HG02943 (cell line): ENCODE measurements at regions not wholly inside any gene's neighbourhood (a gene's known extent, or its start where the extent isn't known, plus 50 kb on each side); places are given as distances from the start of the nearest gene placed in this dataset.

Experiments
- ATAC-seq: cut with Tn5 transposase; IDR thresholded peaks from one replicate; pipeline ENCODE4 v1.9.1; 2021; ENCODE audit warnings: mild to moderate bottlenecking, low read depth, moderate library complexity; ENCODE audit not compliant: unreplicated experiment

DNA sequence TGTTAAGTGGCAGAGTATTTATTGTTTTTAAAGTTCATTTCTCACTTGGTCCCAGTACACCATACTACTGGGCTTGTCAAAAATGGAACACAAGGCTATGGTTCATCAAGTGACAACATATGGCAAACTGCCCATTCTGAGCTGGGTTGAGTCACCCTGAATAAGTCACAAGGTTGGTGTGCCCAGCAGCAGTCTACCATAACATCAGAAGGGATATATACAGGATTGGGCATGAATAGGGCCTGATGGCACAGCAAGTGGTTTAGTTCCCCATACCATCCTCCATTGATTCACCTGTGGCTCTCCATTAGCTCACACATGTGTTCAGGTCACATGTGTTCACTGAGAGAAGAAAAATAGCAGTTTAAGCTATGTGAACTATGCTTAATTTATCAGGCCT is 249.8 kb upstream of the PRDM9 start:
- no peak for ATAC-seq

DNA sequence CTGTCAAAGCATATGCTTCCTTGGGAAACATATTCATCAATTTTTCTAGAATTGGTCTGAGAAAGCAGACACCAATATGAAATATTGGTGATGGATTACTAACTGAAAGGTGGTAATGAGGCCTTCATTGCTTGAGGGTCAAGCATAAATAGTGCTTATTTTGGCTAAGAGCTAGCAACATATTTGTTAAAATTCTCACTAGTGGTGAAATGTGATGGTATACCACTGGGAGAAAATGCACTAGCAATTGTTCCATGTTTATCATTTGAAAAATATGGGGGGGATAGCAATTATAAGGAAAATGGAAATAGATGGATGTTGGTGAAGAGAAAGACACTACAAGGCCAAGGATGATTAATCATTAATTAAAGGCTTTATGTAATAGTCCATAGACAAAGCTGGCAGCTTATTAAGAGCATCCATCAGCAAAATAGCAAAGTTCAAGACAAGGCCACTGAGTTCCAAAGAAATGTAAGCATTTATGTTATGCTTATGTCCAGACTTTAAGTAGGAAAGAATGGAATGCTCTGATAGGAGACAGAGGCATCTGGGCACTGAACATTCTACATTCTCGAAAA is 253.7 kb upstream of the PRDM9 start:
- ATAC-seq, result no peak

DNA sequence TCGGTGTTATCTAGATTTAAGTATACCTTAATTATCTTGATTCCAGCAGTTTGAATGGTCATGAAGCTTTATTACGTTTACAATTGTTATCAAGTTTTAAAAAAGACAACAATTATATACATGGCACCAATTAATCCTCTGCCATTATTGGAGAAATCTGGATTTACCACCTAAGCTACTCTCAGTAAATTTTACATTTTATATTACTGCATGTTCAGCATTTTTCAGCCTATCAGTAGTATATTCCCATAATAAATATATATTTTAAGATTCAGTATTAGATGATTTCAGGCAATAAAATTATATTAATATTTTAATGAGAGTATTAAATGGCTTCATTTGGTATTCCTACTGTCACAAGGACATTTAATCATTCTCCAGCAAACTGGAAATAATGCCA is 264.5 kb upstream of the PRDM9 start:
- no peak for ATAC-seq

DNA sequence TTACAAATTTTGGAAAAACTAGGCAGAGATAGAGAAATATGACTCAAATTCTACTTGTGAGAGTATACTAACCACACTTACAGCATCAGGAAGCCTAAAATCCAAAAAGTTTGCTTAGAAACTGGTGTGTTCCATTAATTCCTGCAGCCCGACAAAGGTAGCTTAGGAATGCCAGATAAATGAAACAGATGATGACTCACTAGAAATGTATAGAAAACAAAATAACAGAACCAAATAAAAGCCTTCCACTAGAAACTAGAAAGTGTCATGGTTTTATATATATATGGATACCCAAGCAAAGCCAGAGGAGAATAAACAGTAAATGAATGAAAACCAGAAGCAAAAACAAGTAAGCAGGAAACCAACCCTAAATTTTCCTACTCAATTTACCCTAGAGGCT is 272.2 kb upstream of the PRDM9 start:
- ATAC-seq, result no peak

DNA sequence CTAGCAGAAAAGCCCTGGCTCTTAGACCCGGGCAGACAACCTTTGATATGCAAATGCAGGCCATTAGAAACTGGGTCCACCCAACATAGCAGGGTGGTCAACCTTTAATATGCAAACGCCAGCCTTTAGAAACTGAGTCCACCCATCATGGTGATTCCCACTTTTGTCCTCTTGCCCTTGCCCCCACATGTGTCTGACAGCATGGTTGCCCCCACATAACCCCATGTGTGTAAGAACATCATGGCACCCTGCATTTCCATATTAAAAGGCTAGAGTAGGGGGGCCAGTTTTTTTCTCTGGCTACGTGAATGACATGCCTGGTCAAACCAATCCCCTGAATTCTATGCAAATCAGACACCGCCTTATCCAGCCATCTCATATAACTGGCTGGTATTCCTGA is 273.2 kb upstream of the PRDM9 start:
- ATAC-seq, result no peak

DNA sequence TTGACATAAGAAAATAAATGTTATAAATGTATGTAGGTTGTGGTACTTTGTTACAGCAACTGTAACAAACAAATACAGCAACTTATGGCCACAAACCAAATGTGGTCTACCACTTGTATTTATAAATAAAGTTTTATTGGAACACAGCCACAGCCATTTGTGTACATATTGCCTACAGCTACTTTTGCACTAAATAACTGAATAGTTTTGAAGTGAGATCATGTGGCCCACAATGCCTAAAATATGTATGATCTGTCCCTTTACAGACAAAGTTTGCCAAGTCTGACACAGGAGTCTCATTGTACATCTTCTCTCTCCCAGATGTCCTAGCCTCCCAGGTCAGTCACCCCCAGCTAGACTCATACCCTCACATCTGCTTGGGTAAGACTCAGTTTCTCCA is 283.6 kb upstream of the PRDM9 start:
- no peak for ATAC-seq

DNA sequence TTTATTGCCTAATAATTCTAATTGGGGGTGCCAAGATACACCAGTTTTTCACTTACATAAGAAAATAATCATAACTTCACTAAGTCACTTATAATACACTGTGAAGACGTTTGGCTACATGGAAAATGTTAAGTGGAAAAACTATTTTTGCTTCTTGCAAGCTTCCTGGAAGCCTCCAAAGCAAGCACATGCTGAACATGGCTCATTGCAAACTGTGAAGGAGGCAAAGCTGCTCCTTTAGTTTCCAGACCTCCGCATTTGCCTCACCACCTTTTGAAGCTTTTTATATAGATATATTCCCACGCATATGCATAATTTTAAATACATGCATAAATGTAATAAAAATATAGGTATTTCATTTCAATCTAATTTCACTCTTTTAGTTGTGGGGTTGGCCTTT is 285.6 kb upstream of the PRDM9 start:
- no peak for ATAC-seq

DNA sequence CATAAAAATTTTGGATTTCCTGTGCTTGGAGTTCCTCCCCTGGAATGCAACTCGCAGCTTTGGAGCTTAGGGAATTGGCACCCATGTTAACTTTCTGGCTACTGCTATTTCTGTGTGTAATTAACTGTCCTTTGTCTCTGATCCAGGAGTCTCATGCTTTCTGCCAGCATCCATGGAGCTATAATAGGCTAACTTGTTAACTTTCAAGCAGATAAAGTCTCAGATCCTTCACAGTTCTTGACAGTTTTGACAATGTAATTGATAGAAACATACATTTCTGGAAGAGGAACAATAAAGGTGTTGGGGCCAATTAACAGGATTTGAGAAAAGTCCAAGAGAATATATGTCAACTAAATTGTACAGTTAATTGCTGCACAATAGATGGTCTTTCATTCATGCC is 290.2 kb upstream of the PRDM9 start:
- ATAC-seq, result no peak

DNA sequence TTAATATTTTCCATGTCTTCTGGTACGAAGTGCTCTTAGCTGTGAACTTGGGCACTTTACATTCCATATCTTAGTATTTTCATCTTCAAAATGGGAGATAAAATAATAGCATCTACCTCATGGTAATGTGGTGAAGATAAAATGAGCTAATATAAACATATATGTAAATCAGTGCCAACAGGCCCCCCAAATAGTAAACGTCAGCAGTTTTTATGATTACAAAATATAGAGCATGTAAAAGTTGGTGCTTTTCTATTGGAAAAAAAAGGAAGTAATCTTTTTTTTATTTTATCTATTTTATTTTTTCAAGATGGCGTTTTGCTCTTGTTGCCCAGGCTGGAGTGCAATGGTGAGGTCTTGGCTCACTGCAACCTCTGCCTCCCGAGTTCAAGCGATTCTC is 291.1 kb upstream of the PRDM9 start:
- ATAC-seq, result no peak

DNA sequence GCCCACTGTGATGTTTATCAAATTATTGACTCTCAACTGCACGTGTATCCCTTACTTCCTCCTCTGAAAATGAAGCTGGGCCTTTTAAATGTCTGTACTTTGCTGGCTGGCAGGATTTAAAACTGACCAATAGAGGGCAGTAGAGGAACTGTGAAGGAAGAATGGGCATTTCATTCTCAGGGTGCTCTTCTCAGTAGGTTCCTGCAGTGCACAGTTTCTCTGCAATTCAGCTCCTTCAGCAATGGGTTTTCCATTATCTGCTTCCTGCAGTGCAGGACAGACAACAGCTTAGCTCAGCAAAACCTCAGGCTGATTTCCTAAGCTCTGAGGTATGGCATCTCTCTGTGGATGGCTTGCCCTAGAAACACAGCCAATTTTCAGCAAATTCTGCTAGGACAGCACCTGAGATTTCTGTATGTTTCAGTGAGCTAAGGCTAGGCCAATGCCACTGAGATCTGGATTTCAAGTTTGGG is 298.4 kb upstream of the PRDM9 start:
- no peak for ATAC-seq

DNA sequence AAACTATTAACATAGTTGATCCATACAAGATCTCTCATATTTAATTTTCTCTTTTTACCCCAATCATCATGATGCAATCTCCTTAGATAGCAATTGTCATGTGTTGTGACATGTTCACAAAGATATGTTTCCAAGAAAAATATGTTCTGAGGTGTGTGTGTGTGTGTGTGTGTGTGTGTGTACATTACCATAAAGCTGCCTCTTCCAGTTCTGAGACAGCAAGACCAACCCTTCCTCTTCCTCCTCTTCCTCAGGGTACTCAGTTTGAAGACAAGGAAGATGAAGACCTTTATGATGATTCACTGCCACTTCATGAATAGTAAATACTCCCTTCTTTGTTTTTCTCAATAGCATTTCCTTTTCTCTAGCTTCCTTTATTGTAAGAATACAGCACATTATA is 303.3 kb upstream of the PRDM9 start:
- ATAC-seq, result no peak

DNA sequence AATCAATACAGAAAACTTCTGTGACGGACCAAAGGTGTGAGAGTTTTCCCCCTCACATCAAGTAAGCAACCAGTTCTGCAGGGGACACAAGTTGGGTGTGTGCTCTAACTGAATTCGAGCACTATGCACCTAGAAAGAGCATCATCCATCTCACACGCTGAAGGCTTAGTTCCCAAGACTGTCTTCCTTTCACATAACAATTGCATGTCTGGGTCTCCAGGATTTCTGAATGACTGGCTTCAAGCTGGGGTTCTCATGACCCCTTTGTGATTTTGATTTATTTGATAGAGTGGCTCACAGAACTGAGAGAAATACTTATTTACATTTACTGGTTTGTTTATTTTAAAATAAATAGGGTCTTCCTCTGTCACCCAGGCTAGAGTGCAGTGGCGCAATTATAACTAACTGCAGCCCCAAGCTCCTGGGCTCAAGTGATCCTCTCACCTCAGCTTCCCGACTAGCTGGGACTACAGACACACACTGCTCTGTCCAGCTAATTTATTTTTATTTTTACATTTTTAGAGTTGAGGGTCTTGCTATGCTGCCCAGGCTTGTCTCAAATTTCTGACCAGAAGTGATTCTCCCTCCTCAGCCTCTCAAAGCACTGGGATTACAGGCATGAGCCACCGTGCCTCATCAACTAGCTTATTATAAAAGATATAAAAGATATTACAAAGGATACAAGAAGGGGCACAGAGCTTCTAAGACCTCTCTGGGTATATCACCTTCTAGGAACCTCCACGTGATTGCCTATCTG is 316.7 kb upstream of the CDH12 start:
- no peak for ATAC-seq

DNA sequence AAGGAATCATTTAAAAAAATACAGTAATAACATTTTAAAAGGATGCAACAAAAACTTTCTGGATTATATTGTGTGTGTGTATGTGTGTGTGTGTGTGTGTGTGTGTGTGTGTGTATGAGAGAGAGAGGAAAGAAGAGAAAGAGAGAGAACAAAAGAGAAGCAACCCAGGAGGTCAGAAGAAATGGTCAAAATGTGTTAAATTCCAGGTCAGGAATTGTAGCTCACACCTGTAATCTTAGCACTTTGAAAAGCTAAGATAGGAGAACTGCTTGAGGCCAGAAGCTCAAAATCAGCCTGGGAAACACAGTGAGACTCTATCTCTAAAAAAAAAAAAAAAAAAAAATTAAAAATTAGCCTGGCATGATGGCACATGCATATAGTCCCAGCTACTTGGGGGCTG is 311.8 kb upstream of the CDH12 start:
- ATAC-seq, result no peak

DNA sequence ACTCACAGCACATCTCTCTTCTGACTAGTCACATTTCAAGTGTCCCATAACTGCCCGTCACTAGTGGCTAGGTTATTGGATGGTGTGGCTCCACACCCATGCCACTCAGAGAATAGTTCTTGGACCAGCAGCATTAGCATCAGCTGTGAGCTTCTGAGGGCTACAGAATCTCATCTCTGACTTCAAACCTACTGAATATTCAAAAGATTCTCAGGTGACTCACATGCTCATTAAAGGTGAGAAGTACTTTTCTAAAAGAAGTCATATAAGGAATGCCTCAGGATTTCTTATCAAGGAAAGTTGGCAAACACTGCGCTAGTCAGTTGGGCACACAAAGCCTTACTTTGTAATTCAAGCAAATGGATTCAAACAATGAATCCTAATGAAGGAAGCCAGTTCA is 305.0 kb upstream of the CDH12 start:
- no peak for ATAC-seq

DNA sequence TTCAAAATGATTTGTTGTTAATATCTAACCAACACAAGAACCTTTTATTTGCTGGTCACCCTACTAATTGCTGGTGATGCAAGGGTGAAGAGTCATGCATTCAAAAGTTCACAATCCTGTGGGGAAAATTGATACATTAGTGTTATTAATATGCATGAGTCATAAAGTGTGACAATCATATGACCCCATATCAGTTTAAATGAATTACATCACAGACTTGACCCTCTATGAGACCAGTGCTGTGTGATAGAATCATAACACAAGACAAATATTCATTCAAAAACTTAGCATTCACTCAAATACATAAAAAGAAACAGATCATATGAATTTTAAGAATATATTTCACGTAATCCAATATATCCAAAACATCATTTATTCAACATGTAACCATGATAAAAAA is 304.6 kb upstream of the CDH12 start:
- no peak for ATAC-seq

DNA sequence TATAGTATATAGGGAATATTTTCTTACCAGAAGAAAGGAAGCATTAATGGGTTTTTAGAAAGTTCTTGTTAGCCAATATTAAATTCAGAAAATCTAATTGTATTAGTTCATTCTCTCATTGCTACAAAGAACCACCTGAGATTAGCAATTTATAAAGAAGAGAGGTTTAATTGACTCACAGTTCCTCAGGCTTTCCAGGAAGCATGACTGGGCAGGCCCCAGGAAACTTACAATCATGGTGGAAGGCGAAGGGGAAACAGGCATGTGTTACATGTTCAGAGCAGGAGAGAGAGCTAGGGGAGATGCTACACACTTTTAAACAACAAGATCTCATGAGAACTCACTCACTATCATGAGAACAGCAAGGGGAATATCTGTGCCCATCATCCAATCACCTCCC is 304.0 kb upstream of the CDH12 start:
- ATAC-seq, result no peak

DNA sequence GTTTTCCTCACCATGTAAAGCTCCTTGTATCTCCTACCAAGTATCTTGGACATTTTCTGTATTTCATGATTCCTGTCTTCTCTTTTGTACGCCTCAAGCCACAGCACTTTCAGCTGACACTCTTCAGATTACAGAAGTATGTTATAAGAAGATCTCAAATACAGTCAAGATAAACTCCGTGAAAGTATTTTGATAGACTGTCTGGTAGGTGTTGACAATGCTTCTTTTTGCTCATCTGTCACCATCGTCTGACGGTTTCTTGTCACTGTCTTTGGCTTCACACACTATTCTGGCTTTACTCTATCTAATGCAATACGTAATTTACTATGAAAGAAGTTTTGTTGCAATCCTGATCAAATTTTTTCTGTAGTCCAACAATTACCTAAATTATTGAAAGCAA is 294.5 kb upstream of the CDH12 start:
- ATAC-seq, result no peak

DNA sequence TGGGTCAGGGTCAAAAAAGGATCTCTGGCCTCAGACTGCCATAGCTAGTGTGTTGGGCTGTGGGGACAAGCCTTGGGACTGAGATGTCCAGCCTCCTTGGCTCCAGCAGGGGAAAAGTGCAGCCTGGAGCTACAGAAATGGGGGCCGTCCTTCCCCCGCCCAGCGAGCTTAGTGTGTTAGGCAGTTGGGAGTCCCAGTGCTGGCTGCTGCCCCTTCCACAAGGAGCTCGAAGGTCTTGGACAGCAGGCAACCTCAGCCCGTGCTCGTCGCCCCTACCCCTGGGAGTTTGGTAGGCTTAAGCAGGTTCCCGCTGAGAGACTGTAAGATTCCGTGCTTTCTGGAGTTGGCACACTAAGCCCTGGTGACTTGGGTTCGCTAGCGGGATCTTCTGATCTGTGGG is 293.0 kb upstream of the CDH12 start:
- no peak for ATAC-seq

DNA sequence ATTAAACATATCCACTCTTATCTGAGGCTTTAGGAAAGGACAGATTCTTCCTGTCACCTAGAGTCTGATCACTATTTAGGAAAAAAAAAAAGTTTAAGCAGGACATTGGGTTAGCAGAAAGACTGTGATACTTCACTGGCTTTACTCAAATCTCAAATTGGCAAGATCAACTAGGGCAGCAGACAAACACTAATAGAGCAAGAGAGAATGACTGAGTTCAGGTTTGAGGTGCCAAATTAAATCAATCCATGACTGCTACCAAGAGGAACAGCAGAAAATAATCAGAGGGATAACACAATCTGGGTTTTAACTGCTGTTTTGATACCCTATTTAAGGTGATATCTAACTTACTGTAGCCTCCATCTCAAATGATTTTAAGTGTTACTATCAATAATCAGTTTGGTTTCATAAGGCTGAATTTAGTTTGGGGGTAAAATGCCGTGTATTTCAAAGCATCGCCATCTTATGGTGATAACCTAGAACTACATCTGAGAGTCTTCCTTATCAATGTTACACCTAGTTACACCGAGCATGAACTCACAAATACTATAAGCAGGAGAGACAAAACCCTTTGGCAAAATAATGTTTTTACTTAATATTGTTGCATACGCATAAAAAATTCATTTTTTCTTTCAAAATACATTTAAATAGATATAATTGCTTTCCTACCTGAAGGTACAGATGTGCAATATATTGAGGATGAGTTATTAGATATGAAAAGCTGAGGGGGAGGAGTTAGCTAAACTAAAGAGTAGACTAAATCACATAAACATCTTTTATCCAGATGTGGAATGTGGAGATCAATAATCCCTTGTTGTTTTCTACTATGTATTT is 286.4 kb upstream of the CDH12 start:
- ATAC-seq, result no peak

DNA sequence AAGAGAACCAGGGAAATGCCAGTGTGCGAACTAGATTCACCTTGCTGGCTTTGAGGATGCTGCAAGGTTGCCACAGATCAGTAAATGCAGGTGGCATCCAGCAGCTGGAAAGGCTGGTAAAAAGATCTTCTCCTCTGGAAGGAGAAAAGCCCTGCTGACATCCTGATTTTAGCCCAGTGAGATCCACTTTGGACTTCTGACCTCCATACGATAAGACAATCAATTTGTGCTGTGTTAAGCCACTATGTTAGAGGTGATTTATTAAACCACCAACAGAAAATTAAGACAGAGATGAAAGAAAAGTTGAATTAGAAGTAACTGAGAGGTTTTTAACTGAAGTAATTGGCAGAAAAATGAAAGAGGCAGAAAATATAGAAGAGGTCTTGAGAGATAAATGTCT is 283.8 kb upstream of the CDH12 start:
- ATAC-seq, result no peak

DNA sequence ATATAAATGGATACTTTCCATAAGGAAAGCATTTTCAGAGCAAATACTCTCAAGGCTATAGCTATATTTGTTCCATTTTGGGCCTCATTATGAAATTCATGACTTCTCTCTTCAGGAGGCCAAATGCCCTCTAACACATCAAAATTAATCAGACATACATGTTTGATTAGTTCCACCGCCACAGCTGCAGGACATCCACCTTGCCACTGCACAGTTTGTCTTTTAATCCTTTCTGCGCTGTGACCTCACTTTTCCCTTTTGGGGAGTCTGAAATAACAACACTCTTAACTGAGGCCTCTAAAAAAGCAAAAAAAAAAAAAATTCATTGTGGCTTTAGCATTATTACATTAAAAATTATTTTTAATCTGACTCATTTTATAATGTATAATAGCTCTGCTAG is 279.1 kb upstream of the CDH12 start:
- ATAC-seq, result no peak

DNA sequence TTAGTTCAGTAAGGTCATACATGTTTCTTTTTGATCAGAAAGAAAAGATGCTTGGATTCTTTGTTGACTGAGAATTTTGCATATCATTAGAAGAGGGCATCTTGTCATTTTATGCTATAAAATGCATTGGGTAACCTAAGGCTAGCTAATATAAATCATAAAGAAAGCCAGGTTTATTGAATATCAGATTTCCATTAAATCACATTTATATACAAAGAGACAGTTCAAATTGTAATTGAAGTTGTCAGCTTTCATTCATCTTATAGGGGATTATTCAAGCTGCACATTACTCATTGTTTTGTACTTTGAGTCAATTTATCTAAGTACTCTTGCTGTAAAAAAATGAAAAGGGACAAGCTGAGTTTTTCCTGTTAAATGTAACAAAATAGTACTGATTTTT is 259.1 kb upstream of the CDH12 start:
- ATAC-seq, result no peak
